ENCODE measurements at regions not wholly inside any gene's neighbourhood (a gene's known extent, or its start where the extent isn't known, plus 50 kb on each side); places are given as distances from the start of the nearest gene placed in this dataset.

DNA sequence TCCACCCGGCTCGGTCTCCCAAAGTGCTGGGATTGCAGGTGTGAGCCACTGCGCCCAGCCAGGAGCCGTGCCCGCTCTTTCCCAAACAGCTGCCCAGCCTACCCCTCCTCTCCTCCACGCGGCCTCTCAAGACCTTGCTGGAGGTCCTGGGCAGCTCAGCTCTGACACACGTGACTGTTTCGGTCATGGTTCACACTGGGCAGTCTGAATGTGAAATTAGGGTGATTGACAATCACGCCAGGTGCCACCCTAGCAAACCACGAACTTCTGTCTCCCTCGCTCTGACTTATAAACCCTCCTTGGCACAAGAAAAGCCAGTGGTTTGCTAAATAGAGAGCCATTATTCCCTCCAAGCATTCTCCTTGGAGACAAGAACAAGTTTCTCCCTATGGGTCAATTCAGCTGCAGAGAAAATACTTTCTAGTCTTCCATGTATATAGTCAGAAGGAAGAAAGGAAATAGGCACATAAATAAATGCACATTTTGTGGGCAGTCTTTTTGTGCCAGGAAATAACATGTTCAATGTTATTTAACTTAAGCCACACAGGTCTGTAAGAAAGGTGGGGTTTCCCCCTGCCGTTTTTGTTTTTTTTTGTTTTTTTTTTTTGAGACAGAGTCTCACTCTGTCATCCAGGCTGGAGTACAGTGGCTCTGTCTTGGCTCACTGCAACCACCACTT lies 121.9 kb upstream of the MEF2A start:
- H3K4me3 ChIP-seq: no peak overlapping the region
- H3K27ac ChIP-seq: peak overlapping the region in 3 of 4 donors; percentile 15 to 76 (median 30)
- H3K36me3 ChIP-seq: no peaks in the 10 kb centered on the region
- peaks cover 0 to 17% (median 5%) of the 10 kb centered on the region in 4 donors for H3K4me1 ChIP-seq
- DNase-seq: peak in 2 of 3 donors; percentile 43 to 44
- no peaks in the 10 kb centered on the region for H3K9me3 ChIP-seq
- no peaks in the 10 kb centered on the region for H3K27me3 ChIP-seq
- TF ChIP-seq POLR2A (IDR thresholded peaks at IDR 0.05): no peak
- TF ChIP-seq, protein P1, sequence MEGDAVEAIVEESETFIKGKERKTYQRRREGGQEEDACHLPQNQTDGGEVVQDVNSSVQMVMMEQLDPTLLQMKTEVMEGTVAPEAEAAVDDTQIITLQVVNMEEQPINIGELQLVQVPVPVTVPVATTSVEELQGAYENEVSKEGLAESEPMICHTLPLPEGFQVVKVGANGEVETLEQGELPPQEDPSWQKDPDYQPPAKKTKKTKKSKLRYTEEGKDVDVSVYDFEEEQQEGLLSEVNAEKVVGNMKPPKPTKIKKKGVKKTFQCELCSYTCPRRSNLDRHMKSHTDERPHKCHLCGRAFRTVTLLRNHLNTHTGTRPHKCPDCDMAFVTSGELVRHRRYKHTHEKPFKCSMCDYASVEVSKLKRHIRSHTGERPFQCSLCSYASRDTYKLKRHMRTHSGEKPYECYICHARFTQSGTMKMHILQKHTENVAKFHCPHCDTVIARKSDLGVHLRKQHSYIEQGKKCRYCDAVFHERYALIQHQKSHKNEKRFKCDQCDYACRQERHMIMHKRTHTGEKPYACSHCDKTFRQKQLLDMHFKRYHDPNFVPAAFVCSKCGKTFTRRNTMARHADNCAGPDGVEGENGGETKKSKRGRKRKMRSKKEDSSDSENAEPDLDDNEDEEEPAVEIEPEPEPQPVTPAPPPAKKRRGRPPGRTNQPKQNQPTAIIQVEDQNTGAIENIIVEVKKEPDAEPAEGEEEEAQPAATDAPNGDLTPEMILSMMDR (IDR thresholded peaks at IDR 0.05): no peak

DNA sequence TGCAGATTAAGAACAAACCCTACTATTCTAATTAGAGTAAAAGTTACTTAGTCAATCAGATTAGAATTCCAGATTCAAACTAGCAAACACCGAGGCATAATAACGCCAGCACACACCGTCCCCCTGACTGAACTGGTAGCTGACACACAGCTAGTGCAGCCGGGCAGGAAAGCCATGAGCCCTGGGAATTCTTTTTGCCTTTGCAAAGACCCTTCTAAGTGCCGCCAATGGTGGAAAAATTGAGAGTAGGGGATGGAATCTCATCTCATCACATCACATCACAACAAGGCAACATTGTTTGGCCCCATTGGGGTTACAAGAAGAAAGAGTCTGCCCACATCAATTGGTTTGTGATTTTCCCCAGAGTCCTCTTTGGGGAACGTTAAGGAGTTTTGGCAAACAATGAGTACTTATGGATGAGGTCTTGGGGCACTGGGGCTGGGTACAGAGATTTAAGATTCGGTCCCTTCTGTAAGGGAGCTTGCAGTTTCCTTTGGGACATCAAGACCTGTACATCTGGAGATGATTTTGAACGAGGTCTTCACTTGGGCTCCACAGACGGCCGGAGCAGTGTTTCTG lies 120.4 kb upstream of the MEF2A start:
- Histone ChIP-seq H3K27ac (no peak overlapping the region), H3K27me3 (no peaks in the 10 kb centered on the region), H3K4me3 (no peak overlapping the region), H3K9me3 (no peaks in the 10 kb centered on the region), H3K4me1 (peaks cover 0 to 19% (median 5%) of the 10 kb centered on the region in 4 donors), H3K36me3 (no peaks in the 10 kb centered on the region)
- TF ChIP-seq, protein P1 (IDR thresholded peaks at IDR 0.05): no peak
- TF ChIP-seq POLR2A (IDR thresholded peaks at IDR 0.05): no peak
- DNase-seq: no peak

DNA sequence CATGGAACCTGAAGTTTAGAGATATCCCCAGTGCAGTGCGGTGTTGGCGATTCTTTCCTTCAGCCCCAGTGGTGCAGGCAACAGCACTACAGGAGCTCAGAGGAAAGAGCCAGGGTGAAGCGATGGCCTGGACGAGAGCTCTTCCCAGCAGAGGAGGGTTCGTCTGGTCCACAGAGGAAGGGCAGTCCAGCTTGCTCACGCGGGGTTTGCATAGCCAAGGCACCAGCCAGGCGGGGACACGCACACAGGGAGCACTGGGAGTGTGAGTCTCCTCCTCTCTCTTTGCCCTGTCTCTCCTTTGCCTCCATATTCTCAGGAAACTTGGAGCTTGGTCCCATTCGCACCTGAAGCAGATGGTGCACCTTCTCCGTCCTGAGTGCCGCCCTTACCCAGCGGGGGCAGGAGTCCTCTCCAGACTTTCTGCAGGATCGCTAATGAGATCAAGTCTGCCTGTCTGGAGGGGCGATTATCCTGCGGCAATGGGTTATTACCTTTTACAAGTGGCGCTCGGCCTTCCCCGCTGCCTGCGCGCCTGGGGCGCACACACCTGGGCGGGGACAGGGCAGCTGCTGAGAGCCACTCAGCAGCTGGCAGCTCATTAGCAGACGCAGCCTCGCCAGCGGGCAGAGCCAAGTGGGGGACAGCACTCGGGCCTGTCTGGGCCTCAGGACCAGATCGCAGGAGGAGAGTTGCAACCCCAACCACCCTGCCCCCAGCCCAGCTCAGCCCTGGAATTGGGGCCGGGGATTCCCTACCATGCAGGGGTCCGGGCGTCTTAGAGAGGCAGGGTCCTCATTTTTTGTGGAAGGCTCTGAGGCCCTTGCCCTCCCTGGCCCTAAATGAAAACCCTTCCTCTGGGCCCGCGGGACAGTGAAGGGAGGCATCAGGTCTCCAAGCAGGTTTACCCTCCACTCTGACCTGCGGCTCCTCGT lies 119.0 kb upstream of the MEF2A start:
- no peak overlapping the region for H3K27ac ChIP-seq
- H3K4me3 ChIP-seq: no peak overlapping the region
- peaks cover 0 to 18% (median 6%) of the 10 kb centered on the region in 4 donors for H3K4me1 ChIP-seq
- H3K36me3 ChIP-seq: no peaks in the 10 kb centered on the region
- no peaks in the 10 kb centered on the region for H3K27me3 ChIP-seq
- TF ChIP-seq, protein P1 (IDR thresholded peaks at IDR 0.05): no peak
- no peak for TF ChIP-seq POLR2A (IDR thresholded peaks at IDR 0.05)
- no peaks in the 10 kb centered on the region for H3K9me3 ChIP-seq
- DNase-seq: peak in 2 of 3 donors; percentile 40 to 49

DNA sequence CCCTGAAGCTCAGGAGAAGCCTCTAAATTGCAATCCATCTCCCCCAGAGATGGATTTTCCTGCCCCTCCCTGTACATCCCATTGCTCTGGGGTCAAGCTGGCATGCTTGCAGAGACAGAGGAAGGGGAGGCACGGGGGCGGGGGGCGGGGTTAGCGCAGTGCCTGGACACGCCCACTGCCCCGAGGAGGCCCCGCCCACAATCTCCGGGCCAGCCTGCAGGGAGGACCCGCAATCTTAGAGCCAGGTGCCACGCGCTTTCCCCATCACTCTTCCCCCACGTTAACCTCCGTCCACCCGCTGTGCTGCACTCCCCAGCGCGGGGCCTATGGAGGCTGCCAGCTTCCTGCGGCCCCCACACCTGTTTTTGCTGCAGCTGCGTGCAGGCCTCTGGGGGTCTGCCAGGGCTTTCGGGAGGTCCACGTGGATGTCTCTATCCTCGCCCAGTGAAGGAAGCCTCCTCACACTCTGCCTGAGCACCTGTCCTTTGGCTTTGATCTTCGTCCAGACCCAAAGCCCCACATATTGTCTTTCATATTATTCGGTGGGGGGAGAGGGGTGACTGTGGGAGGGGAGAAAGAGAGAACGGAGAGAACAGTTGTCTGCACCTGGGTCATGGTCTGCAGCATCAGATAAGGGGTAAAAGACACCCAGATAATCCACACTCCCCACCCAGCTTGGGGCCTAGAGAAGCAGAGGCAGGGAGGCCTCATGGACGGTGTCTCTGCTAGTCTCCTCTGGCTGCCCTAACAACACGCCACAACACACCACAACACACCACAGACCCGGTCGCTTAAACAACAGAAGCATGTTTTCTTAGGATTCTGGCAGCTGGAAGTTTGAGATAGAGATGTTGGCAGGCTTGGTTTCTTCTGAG lies 118.0 kb upstream of the MEF2A start:
- DNase-seq: peak; percentile 18 to 51 (median 33)
- Histone ChIP-seq H3K36me3 (no peaks in the 10 kb centered on the region), H3K9me3 (no peaks in the 10 kb centered on the region), H3K27me3 (no peaks in the 10 kb centered on the region), H3K27ac (no peak overlapping the region), H3K4me3 (no peak overlapping the region), H3K4me1 (peaks cover 0 to 21% (median 6%) of the 10 kb centered on the region in 4 donors)
- no peak for TF ChIP-seq POLR2A (IDR thresholded peaks at IDR 0.05)
- TF ChIP-seq, protein P1 (IDR thresholded peaks at IDR 0.05): no peak

DNA sequence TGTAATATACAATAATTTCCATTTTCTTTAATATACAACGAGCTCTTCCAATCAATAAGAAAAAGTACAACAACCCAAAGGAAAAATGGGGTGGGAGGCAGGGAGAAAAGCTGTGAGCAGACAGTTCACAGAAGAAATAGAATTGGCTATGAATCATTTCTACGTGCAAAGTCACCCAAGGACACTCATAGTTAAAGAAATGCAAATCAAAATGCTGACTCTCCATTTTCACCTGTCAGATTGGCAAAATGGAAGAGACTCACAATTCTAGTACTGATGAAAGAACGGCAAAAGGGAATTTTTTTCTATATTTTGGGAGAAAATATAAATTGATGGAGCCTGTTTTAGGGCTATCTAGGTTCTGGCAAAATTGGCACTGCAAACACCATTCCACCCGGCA lies 116.3 kb upstream of the MEF2A start:
- TF ChIP-seq, protein P1 (IDR thresholded peaks at IDR 0.05): no peak
- no peaks in the 10 kb centered on the region for H3K9me3 ChIP-seq
- DNase-seq: no peak
- H3K4me3 ChIP-seq: no peak overlapping the region
- H3K27ac ChIP-seq: no peak overlapping the region
- H3K27me3 ChIP-seq: no peaks in the 10 kb centered on the region
- peaks cover 0 to 28% (median 9%) of the 10 kb centered on the region in 4 donors for H3K4me1 ChIP-seq
- H3K36me3 ChIP-seq: no peaks in the 10 kb centered on the region
